MM.1S (cell line): ENCODE measurements at regions not wholly inside any gene's neighbourhood (a gene's known extent, or its start where the extent isn't known, plus 50 kb on each side); places are given as distances from the start of the nearest gene placed in this dataset.

Experiments used
- DNase-seq: peaks from one replicate; pipeline ENCODE4 v3.0.0-alpha.2; 2015
- H2AFZ ChIP-seq: fragments of 300-600 bp; sonication (generic); 2 replicates; pipeline ENCODE4 v1.6.0; 2016; ENCODE audit warnings: antibody characterized with exemption, low read length
- H3F3A ChIP-seq: fragments of 300-600 bp; sonication (generic); 2 replicates; pipeline ENCODE4 v1.6.1; 2016; ENCODE audit warnings: mild to moderate bottlenecking, antibody characterized with exemption, low read length, moderate library complexity, mixed read lengths; ENCODE audit not compliant: insufficient read depth
- H3K27ac ChIP-seq: fragments of 300-600 bp; sonication (generic); 2 replicates; pipeline ENCODE4 v1.5.1; 2016; ENCODE audit warnings: mild to moderate bottlenecking, low read length
- H3K27me3 ChIP-seq: fragments of 300-600 bp; sonication (generic); replicated peaks from 2 replicates; pipeline ENCODE4 v1.6.0; 2016; ENCODE audit warnings: low read length; ENCODE audit not compliant: insufficient read depth
- H3K36me3 ChIP-seq: fragments of 300-600 bp; sonication (generic); replicated peaks from 2 replicates; pipeline ENCODE4 v1.6.1; 2016; ENCODE audit warnings: mild to moderate bottlenecking, low read length, mixed read lengths; ENCODE audit not compliant: insufficient read depth
- H3K4me1 ChIP-seq: fragments of 300-600 bp; sonication (generic); 2 replicates; pipeline ENCODE4 v1.6.1; 2016; ENCODE audit warnings: low read length, mixed read lengths
- H3K4me2 ChIP-seq: fragments of 300-600 bp; sonication (generic); 2 replicates; pipeline ENCODE4 v1.6.0; 2016; ENCODE audit warnings: low read depth, low read length
- H3K4me3 ChIP-seq: fragments of 300-600 bp; sonication (generic); 2 replicates; pipeline ENCODE4 v1.5.1; 2016; ENCODE audit warnings: low read length, mixed read lengths
- H3K79me2 ChIP-seq: fragments of 300-600 bp; sonication (generic); 2 replicates; pipeline ENCODE4 v1.6.1; 2016; ENCODE audit warnings: mixed run types, low read length, mixed read lengths
- H3K9ac ChIP-seq: fragments of 300-600 bp; sonication (generic); 2 replicates; pipeline ENCODE4 v1.6.1; 2016; ENCODE audit warnings: low read length, mixed read lengths
- H3K9me2 ChIP-seq: fragments of 300-600 bp; sonication (generic); replicated peaks from 2 replicates; pipeline ENCODE4 v1.6.1; 2016; ENCODE audit warnings: mild to moderate bottlenecking, low read length, mixed read lengths; ENCODE audit not compliant: insufficient read depth
- H3K9me3 ChIP-seq: fragments of 300-600 bp; sonication (generic); replicated peaks from 2 replicates; pipeline ENCODE4 v1.6.1; 2016; ENCODE audit warnings: mild to moderate bottlenecking, low read length, mixed read lengths; ENCODE audit not compliant: insufficient read depth
- H4K20me1 ChIP-seq: fragments of 300-600 bp; sonication (generic); 2 replicates; pipeline ENCODE4 v1.6.1; 2016; ENCODE audit warnings: mild to moderate bottlenecking, low read length, moderate library complexity, mixed read lengths; ENCODE audit not compliant: insufficient read depth
- EZH2 ChIP-seq: fragments of 300-600 bp; sonication (generic); optimal IDR thresholded peaks from 2 replicates; pipeline ENCODE3; 2017; ENCODE audit warnings: low read depth, mild to moderate bottlenecking, antibody characterized with exemption, low read length, mixed read lengths
- EZH2phosphoT487 ChIP-seq: fragments of 300-600 bp; sonication (generic); IDR thresholded peaks from 2 replicates; pipeline ENCODE4 v1.6.1; 2018; ENCODE audit warnings: antibody characterized with exemption, low read length
- TF ChIP-seq, protein P1 (sequence below): fragments of 300-600 bp; sonication (generic); IDR thresholded peaks from 2 replicates; pipeline ENCODE4 v1.5.1; 2016; ENCODE audit warnings: antibody characterized with exemption, low read length, mixed read lengths

DNA sequence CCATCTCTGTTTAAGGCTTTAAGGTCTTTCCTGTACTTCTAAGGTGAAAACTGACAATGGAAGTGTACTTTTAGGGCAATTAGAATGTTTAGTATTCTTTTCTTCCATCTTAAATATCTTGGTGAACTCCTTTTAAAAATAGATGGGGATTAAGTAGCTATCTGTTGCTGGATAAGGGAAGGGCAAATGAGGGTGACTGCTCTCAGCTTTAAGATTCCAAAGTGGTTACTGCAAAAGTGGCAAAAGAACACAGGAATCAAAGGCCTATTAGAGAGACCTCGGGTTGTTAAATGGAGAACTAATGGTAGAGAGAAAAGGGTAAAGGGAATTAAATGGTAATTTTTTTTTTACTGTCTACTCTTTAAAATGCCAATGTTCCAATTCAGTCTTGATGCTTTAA is 774.1 kb upstream of the B3GALT2 start:
- Histone ChIP-seq H3K4me1 (no peaks in the 10 kb centered on the region), H3K9ac (no peak overlapping the region), H4K20me1 (no peaks in the 10 kb centered on the region), H3K27ac (no peak overlapping the region), H3K9me2 (no peaks in the 10 kb centered on the region), H3K4me2 (no peak overlapping the region), H3K27me3 (no peaks in the 10 kb centered on the region), H3K9me3 (no peaks in the 10 kb centered on the region), H3K36me3 (no peaks in the 10 kb centered on the region), H3K4me3 (no peak overlapping the region), H3F3A (no peaks in the 10 kb centered on the region), H2AFZ (no peak overlapping the region), H3K79me2 (no peaks in the 10 kb centered on the region)
- TF ChIP-seq, protein P1, sequence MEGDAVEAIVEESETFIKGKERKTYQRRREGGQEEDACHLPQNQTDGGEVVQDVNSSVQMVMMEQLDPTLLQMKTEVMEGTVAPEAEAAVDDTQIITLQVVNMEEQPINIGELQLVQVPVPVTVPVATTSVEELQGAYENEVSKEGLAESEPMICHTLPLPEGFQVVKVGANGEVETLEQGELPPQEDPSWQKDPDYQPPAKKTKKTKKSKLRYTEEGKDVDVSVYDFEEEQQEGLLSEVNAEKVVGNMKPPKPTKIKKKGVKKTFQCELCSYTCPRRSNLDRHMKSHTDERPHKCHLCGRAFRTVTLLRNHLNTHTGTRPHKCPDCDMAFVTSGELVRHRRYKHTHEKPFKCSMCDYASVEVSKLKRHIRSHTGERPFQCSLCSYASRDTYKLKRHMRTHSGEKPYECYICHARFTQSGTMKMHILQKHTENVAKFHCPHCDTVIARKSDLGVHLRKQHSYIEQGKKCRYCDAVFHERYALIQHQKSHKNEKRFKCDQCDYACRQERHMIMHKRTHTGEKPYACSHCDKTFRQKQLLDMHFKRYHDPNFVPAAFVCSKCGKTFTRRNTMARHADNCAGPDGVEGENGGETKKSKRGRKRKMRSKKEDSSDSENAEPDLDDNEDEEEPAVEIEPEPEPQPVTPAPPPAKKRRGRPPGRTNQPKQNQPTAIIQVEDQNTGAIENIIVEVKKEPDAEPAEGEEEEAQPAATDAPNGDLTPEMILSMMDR, result no peak
- no peak for TF ChIP-seq EZH2phosphoT487
- no peak for TF ChIP-seq EZH2
- no peak for DNase-seq

DNA sequence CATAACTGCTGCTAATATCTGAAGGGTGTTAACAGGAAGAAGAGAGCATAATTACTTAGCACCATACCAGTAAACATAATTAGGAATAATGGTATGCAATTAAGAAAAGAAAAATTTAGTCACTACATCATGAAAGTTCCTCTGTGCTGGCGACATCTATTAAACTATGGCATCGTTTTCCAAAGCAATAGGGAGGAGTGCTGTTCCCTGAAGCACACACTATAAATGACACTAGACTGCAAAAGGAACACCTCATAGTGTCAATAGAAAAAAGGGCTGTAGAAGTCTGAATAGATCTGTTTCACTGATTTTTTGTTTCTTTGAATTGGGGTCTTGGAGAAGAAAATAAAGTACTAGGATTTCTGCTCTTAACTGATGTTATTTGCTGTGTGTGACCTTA is 773.6 kb upstream of the B3GALT2 start:
- TF ChIP-seq EZH2 (no peak), EZH2phosphoT487 (no peak)
- TF ChIP-seq, protein P1, result no peak
- no peaks in the 10 kb centered on the region for H3K36me3 ChIP-seq
- no peaks in the 10 kb centered on the region for H3K9me2 ChIP-seq
- H3K4me1 ChIP-seq, result no peaks in the 10 kb centered on the region
- no peaks in the 10 kb centered on the region for H3F3A ChIP-seq
- H3K27ac ChIP-seq, result no peak overlapping the region
- H3K9me3 ChIP-seq, result no peaks in the 10 kb centered on the region
- no peak for DNase-seq
- no peak overlapping the region for H3K4me2 ChIP-seq
- no peak overlapping the region for H3K4me3 ChIP-seq
- H3K79me2 ChIP-seq, result no peaks in the 10 kb centered on the region
- no peaks in the 10 kb centered on the region for H3K27me3 ChIP-seq
- H3K9ac ChIP-seq, result no peak overlapping the region
- no peaks in the 10 kb centered on the region for H4K20me1 ChIP-seq
- H2AFZ ChIP-seq, result no peak overlapping the region

DNA sequence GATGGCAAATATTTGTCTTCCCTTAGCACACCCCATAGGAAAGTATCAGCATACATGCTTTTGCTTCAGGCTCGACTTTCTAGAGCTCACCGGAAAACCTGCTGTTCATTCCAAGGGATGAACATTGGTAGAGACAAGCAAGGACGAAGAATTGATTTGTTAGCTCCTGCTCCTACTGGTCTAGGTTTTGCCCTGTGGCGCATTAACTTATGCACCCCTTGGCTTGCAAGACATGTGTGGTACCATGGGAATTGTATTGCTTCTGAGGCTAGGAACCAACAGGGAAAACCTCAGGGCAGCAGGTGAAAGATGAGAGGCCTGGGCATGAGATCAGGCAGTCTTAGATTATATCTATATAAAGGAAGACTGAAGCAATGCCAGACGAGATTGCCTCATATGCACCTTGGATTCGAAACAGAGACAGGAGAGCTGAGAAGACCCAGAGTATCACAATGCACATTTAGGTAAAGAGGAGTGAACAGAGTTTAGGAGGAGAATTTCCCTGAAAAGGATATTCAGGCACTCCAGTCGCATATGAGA is 771.2 kb upstream of the B3GALT2 start:
- Histone ChIP-seq H3K27ac (no peak overlapping the region), H3K27me3 (no peaks in the 10 kb centered on the region), H3F3A (no peaks in the 10 kb centered on the region), H3K4me1 (no peaks in the 10 kb centered on the region), H3K79me2 (no peaks in the 10 kb centered on the region), H3K9me3 (no peaks in the 10 kb centered on the region), H3K36me3 (no peaks in the 10 kb centered on the region), H2AFZ (no peak overlapping the region), H3K9ac (no peak overlapping the region), H4K20me1 (no peaks in the 10 kb centered on the region), H3K4me2 (no peak overlapping the region), H3K4me3 (no peak overlapping the region), H3K9me2 (no peaks in the 10 kb centered on the region)
- no peak for DNase-seq
- TF ChIP-seq, protein P1, result no peak
- no peak for TF ChIP-seq EZH2
- no peak for TF ChIP-seq EZH2phosphoT487
